Suprapubic skin (tissue), 4 donors: ENCODE measurements at regions not wholly inside any gene's neighbourhood (a gene's known extent, or its start where the extent isn't known, plus 50 kb on each side); places are given as distances from the start of the nearest gene placed in this dataset.

Source experiments
- CTCF ChIP-seq, 2 donors: fragments of 200-600 bp in 1 of 2; fragments of 450-650 bp in 1 of 2; sonication (generic) in 1 of 2; IDR thresholded peaks; one replicate each; pipeline ENCODE4 v1.5.1; 2016 to 2019; ENCODE audit warnings: antibody characterized with exemption in 2 of 2, mild to moderate bottlenecking in 1 of 2, moderate library complexity in 1 of 2
- EP300 ChIP-seq: sonication (generic); formaldehyde crosslinking; IDR thresholded peaks from one replicate; pipeline ENCODE4 v1.6.1; 2017; ENCODE audit warnings: antibody characterized with exemption
- POLR2A ChIP-seq, 2 donors: fragments of 450-650 bp; IDR thresholded peaks; one replicate each; pipeline ENCODE4 v1.6.1; 2017; ENCODE audit warnings: antibody characterized with exemption in 2 of 2, mild to moderate bottlenecking in 2 of 2, moderate library complexity in 2 of 2
- POLR2AphosphoS5 ChIP-seq, 3 donors: sonication (generic); formaldehyde crosslinking; IDR thresholded peaks; one replicate each; pipeline ENCODE4 v1.6.1; 2017; ENCODE audit warnings: antibody characterized with exemption in 3 of 3

GRCh38 chr6:28748192-28748591 is 175.6 kb downstream of the TRIM27 start:
- TF ChIP-seq CTCF (IDR thresholded peaks at IDR 0.05): no peak
- TF ChIP-seq POLR2A (IDR thresholded peaks at IDR 0.05): no peak
- no peak for TF ChIP-seq POLR2AphosphoS5 (IDR thresholded peaks at IDR 0.05)
- no peak for TF ChIP-seq EP300
